Hematopoietic multipotent progenitor cell treated with erythropoietin and hydrocortisone succinate and interleukin-3 and kit ligand, for 4 days (in vitro differentiated cells): ENCODE measurements at regions not wholly inside any gene's neighbourhood (a gene's known extent, or its start where the extent isn't known, plus 50 kb on each side); places are given as distances from the start of the nearest gene placed in this dataset.

Source experiments
- DNase-seq: peaks from one replicate; pipeline ENCODE4 v3.0.0-alpha.2; 2015

DNA sequence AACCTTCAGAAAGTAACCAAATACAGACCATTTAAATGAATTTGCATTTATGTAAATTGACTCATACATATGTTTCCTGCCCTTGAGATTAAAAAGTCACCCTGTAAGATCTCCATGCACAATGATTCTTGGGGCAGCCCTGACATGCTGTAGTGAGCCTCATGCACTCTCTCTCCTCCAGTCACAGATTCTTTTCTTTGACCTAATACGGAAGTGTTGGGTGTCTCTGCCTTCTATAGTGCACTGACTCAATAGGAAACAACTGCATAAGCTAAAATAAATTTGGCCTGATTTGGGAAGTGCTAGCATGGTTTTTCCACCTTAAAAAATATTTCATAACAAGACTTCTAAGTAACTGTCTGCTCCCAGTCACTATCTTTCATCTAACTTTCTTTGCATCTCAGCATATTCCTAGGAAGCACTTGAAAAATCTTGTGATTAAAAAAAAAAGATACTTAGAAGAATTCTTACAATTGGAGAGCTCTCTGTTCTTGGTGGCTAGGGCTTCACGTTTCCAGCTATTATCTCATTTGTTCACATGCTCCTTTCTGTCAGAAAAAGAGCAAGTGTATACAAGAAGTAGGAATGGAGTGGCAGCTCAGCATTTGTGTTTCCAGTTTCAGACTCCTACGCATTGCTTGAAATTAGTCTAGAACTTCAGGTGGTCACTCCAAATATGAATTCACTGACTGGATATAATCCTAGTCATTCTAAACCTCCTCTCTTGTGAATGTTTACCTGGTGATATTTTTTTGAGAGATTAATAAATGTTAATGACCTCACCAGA lies 207.9 kb upstream of the COL8A1 start:
- no peak for DNase-seq

DNA sequence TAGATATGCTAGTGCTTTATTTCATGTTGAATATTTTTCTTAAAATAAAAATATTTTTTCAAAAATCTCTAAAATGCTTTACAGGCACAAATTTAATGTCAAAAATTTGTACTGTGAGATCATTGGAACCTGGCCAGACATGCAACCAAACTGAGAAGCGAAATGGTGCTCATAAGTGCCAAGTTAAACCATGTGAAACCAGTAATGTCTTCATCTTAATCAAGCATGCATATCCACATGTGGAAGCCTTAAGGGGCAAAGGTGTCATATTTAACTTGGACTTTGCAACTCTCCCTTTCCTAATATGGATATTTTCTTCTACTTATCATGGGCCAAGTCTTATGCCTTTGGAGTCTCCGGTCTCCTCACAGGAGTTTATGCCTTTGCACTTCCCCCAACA lies 208.9 kb upstream of the COL8A1 start:
- no peak for DNase-seq

DNA sequence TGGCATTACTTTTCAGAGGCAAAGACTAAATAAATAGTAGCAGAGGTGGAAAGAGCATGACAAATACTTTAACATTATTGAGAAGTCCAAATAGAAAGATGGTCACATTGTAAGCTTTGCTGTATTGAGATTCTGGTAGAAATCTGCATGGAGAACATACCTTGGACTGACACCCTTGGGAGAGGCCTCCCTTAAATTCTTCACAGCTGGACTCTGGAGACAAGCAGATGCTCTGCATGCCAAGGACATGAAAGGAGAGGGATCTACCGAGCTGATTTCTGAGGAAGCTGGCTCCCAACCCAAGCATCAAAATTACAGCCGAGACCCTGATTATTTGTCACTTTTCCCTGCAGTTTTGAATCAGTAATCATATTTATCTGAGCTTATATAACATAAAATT lies 212.5 kb upstream of the COL8A1 start:
- DNase-seq, result no peak

DNA sequence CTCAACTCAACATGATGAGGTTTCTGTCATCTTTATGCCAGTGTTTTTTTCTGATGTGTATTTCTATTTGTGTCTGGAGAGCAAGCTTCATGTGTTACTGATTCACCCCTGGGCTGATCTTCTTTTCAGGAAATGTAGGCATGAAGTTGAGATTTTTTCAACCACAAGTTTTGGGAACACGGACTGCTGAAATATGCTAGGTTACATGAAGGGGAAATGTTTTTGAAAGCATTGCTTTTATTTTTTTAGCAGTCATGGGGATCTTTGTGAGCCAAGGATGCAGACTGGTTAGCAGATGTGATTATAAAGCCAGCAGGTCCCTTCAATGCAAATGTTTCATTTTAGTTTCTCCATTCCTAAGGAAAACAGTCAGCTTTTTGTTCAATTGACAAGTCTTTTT lies 219.3 kb upstream of the COL8A1 start:
- no peak for DNase-seq

DNA sequence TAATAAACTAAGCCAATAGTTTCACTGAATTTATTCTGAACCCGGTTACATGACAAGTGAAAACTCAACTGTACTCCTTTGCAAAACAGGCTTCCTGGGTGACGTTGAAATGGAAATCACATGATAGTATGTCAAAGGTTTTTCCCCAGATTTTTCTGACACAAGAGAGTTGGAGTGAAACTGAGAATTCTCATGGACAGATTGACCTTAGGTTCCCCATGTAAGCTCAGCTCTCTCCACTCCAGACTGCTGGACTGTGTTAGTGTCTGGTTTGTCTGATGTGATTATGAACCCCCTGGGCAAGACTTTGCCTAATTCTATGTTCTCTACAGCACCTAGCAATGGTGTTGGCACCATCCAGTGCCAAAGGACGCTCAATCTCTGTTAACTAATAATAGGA lies 219.7 kb upstream of the COL8A1 start:
- no peak for DNase-seq

DNA sequence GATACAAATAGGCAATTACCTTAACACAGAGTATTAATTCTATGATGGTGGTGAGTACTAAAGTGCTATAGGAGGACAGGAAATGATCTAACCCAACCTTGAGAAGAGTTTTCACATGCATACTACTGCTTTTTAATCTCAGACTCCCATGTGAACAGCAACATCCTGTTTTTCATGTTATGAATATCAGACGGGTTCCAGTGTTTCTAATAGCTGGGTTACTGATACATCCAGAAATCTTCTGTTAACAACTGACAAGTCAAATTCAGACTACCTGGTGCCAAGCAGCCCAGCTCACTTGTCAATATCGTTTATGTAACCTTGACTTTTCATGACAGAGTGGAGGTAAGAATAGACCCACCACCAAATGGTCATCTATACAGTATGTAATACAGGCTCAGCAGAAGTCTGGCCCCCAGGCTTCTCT lies 220.2 kb upstream of the COL8A1 start:
- DNase-seq, result no peak

DNA sequence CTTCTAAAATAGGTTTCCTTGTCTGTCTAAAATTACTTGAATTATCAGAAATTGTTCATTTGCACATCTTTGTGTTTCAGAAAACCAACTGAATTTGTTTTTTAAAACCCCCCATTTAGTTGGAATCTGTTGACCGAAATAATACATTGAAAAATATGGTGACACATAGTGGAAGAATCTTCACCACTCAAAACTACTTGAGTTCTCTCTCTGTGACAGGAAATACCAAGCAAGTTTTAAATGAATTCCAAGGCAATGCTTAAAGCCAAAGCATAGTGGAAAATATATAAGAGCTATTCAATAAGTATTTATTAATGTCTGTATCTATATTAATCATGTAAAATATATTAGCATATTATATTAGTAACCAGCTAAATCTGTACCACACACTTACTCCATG lies 224.9 kb upstream of the COL8A1 start:
- DNase-seq, result no peak

DNA sequence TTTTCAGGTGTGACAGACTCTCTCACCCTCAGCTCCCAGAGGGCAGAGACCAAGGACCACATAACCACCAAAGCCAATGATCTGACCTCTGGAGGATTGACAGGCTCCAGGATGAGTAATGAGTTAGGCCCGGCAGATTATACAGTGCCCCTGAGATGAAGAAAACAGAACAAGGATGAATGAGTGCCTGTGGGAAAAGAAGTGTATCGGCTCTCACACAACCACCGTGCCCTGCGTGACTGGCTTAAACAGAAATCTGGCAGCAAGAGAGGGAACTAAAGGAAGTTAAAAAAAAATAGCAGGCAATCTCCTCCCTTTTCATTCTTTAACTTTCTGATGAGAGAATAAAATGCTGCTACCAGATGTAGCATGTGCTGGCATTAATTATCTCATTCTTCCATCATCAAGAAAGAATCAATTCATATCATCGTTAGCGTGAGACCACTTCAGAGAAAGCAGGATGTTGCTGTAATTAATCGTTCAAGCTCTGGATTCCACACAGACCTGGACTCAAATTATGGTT lies 227.5 kb upstream of the COL8A1 start:
- DNase-seq, result no peak

DNA sequence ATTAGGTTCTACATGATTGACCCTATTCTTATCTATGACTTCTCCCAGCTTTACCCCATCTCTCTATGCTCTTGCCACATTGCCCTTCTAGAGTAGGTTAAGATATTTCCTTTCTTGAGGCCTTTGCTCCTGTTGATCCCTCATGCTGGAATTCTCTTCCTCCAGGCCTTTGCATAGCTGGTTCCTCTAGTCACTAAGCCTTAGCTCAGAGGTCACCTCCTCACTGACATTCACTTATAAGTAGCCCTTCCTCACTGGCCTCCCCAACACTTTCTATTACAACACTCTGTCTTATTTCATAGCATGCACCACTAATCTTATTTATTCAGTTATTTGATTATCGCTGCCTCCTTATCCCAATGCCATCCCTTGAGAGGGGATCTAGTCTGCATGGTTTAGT lies 228.4 kb upstream of the COL8A1 start:
- DNase-seq, result no peak

DNA sequence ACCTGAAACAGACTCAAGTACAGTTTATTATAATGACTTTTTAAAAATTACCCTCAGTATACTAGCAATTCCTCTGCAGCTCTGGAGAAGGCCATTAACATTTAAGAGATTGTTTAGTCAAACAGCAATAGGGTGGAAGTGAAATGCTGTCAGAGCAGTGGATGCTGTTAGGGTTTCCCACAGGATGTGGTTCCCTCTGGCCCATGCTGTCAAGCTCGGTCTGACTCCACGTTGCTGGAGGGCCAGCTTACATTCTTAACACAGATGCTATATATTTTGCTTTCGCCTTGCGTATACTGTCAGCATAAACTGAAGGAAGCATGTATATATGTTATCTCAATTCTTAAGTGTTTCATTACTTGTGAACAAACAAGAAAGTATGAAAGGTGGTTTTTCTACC lies 231.1 kb upstream of the COL8A1 start:
- DNase-seq, result no peak

DNA sequence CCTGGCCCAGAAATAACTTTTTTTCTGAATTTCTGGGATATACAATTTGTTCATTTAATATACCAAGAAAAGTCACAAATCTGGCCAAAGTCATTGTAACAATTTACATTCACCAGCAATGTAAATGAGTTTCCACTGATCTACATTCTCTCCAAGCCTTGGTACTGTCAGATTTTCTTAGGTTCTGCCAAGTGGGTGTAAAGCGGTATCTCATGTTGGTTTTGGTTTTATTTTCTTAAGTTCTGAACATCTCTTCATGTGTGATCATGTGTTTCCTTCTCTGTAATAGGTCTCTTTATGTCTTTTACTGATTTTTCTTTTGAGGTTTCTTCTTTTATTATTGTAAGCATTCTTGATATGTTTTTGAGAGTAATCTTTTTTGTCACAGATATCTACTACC lies 235.6 kb upstream of the COL8A1 start:
- no peak for DNase-seq

DNA sequence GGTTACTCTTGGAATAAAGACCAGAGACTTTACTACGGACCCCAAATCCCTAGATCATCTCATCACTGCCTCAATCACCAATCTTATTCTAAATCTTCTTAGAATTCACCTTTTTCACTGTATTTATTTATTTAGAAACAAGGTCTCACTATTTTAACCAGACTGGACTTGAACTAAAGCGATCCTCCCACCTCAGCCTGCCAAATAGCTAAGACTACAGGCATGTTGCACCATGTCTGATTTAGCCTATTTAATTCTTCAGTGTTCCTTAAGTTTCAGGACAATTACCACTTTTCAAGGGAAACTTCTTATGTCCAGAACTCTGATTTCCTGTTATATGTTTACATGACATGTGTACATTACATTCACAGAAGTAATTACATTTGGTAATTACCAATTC lies 238.0 kb upstream of the COL8A1 start:
- no peak for DNase-seq

DNA sequence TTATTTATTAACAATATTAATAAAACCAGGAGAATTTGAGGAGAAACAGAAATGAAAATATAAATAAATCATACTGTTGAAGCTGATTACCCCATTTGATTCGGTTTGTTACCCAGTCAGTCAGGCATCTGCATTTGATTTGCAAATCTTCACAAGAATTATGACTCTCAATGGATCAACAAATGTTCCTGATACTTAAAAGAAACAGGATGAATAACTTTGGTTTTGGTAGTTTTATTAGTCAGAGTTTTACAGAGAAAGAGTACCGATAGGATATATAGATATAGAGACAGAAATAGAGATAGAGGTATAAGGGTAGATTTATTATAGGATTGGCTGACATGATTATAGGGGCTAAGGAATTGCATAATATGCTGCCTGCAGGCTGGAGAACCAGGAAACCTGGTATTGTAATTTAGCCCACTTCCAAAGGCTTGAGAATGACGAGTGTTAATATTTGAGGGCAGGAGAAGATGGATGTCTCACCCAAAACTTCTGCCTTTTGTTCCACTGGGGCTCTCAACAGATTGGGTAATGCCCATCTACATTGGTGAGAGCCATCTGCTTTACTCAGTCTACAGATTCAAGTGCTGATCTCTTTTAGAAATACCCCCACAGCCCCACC lies 241.6 kb upstream of the COL8A1 start:
- DNase-seq, result no peak

DNA sequence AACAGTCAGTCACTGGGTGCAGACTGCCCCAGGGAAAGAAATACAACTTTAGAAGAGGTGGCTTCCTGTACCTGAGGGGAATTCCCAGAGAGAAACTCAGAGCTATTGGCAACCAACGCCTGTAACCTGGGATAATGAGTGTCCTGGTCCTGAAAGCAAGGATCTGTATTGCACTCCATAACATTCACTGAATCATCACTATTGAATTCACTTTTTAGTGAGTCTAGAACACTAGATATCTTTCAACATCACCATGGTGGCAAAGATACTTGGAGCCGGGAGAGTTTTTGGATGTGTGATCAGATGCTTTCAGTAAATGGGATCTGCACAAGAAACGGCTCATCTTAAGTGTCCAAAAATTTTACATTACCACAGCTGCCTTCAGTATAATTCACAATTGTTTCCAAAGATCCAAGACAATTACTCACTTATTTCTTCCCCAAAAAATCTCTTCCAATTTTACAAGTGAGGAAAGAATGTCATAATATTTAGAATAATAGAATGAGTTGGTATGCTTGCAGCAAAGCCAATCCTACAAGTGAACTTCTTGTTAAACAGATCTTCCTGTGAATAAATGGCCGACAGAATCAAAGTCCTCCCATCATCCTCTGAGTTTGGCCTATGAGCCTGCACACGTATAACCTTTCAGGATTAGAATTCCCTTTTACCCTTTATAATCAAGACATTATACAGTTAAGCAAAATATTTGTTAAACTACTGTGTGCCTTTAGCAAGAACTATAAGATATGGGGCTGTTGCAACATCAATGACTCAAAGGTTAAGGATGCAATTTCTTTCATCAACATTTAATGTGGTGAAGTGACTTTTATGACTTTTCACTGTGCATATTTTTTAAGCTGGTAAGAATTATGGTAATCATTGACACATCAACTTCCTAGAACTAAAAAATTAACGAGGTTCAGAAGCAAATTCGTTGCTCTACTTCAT lies 243.3 kb upstream of the COL8A1 start:
- DNase-seq, result no peak

DNA sequence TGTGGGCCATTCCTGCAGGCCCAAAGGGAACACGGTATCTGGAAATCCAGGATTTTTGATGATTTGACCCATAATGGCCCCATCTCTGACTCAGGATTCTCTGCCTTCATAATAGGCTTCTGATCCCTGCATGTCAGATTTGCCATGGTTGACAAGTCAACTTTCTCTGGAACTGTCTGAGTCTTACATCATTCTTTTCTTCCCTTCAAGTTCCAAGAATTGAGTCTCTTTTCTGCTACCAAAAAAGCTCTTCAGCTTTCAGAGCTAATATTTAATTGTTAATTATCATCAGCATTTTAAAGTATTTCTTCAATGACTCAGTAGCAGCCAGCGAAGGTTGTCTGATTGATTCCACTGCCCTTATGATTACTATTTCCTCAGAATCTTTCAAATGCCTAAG lies 244.4 kb upstream of the COL8A1 start:
- no peak for DNase-seq

DNA sequence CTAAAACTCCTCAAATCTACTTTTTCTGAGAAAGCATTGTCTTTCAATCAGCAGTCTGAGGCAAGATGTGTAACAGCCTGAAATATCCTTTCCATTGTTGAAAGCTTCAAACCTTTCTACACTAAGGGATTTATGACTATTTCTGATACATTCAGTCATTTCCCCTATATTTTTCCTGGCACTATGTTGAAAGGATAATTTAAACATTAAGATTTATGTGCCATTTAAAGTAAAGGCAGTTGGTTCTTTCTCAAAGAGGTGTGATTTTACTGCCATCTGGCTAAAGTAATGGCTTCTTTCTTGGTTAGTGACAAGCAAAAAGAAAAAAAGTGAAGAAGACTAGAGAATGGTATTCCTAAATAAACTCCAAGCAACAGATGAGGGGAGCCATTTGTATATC lies 249.6 kb upstream of the COL8A1 start:
- DNase-seq, result no peak

DNA sequence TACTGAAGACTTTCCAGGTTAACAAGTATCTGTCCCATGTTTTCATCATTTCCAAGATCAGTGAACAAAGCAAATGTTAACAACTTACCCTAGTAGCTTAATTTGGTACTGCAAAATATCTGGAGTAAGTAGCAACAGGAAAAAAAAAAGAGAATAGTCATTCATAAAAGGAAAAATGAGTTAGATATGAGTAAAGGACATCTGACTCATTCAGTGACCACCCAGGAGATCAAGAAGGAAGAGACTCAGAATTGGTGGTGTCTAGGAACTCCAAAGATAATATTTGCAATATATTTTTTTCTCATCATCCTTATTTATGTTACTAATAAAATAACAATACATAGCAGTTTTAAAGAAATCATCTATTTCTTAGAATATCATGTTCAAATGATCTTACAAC lies 253.8 kb upstream of the COL8A1 start:
- no peak for DNase-seq

DNA sequence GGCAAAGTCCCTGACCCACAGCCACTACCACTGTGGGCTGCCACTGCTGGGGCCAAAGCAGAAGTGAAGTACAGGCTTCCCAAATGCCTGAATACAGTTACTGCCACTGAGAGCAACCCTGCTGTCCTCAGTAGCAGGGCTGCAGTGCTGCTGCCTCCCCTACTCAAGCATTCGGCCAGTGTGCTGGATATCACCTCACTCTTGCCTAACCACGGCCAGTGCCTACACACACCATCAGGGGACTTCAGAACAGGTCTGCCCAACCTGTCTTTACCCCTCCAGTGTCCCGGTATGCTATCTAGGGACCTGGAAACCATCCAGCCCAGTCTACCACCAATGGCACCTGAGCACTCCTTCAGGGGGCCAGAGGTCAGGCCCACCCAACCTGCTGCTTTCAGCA lies 261.5 kb upstream of the COL8A1 start:
- DNase-seq, result no peak

DNA sequence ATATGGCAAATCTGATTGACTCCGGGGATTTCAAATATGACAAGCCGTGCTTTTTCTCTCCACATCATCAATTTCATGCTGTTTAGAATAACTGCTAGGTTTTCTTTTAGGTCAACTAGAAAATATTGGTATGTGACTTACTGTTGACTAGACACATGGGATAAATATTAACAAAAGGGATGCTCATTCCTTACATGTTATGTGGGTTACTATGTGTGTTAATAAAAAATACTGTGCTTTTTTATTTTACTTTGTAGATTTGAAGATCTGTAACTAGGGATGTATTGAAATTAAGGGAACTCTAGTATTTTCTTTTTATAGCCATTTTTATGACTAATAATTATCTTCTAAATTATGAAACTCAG lies 264.6 kb upstream of the COL8A1 start:
- no peak for DNase-seq

DNA sequence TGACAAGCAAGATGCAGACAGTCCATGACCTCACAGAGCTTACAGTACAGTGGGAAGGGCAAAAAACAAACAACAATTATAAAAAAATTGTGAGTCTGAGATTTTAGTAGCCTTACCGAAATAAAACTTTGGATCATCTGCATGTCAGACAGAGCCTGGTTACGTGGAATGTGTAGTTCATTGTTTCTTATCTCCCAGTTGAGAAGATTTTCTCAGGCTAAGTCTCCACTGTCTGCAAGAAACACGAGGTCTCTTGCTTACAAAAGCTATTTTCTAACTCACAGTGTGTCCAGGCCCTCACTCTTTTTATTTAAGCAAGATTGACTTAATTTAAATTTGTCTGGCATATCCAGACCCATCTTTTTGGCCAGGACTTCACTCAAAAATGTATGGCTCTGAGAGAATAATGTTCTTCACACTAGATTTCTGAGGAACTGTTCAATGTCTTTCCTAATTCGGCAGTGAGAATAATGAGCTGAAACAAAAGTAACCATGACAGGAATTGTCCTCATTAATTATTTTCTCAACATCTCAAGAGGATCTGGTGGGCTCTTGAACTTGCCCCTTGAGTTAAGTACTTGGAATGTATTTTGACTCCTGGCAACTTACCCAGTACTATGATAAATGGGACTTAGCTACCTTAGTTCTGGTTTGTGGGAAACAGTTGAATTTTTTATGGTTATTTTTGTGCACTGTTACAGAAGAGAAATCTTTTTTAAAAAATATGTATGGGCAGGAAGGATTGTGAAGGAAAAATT lies 265.1 kb upstream of the COL8A1 start:
- DNase-seq, result no peak

DNA sequence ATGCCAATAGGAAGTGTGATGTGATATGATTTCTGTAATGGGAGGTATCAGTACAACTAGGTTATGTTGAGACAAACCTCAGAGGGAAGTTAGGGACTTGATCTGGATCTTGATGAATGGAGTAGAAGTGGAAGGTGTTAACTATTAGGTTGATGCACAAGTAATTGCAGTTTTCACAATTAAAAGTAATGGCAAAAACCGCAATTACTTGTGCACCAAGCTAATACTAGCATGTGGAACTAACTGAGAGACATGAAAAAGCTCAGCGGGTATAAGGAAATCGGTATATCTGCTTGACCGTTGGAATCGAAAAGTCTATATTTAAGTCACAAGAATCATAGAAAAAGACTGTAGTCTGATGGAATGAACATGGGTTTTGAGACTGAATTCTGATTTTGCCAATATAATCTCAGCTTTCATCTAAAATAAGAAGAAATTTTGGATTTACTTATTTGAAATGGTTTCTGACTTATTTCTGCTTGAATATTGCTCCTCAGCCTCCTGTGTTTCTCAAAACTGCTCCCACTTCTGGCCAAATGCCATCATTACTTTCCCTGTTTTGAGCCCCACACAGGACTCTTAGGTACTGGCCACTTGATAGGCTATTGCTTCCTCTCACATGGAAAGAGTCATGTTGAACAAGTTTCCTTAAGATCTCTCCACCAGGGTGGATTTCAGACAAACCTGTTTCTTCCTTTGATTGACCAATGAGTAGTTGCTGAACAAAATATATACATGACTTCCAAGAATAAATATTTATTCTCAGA lies 271.5 kb upstream of the COL8A1 start:
- DNase-seq, result peak; percentile 6

DNA sequence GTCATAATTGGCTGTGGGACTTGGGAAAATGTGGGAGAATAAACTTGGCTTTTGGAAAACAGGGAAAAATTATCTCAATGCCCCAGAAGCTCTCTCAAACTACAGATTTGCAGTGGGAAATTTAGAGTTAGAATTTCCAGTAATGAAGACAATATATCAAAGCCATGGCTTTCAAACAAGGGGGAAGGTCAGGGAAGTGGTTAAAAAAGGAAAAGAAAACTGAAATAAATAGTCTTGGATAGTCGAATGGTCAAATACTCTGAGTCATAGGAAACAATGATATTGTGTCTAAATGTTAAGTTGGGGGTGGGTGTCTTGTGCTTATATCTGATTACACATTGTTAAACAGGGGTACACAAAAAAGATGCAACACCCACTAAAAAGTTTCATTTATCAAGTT lies 272.4 kb upstream of the COL8A1 start:
- DNase-seq, result no peak
